ENCODE measurements at regions not wholly inside any gene's neighbourhood (a gene's known extent, or its start where the extent isn't known, plus 50 kb on each side); places are given as distances from the start of the nearest gene placed in this dataset.
"Not testable (repeated sequence)": the region's sequence is repeated elsewhere in the genome, so short reads cannot be mapped to it uniquely, and the experiment has no call there.

- intact Hi-C loops (cut with DNase I), result no loop called here
- H3K9me3 ChIP-seq, result no peaks in the 10 kb centered on the region
- no peaks in the 10 kb centered on the region for H3K4me1 ChIP-seq (ENCODE audit: insufficient read depth)
- WGBS, 3 donors, result 61 to 69% (median 65%) methylated on average over 4 of the region's 4 CpGs
- no peak for DNase-seq
- TF ChIP-seq CTCF (IDR thresholded peaks at IDR 0.05), result no peak
- no peak for TF ChIP-seq EP300 (IDR thresholded peaks at IDR 0.05)
- TF ChIP-seq POLR2A (IDR thresholded peaks at IDR 0.05), result no peak
- H3K27me3 ChIP-seq, result no peaks in the 10 kb centered on the region
- no peak overlapping the region for H3K4me3 ChIP-seq
- no peaks in the 10 kb centered on the region for H3K36me3 ChIP-seq
- no peak overlapping the region for H3K27ac ChIP-seq
Observed at GRCh38 chr10:22103701-22104470, 100.4 kb upstream of the DNAJC1 start.

GRCh38 chr10:22097696-22098095, 94.2 kb upstream of the DNAJC1 start:
- H3K36me3 ChIP-seq, result no peaks in the 10 kb centered on the region
- TF ChIP-seq POLR2A (IDR thresholded peaks at IDR 0.05), result no peak
- no peak for TF ChIP-seq CTCF (IDR thresholded peaks at IDR 0.05)
- TF ChIP-seq EP300 (IDR thresholded peaks at IDR 0.05), result no peak
- H3K4me3 ChIP-seq, result no peak overlapping the region
- H3K27ac ChIP-seq, result no peak overlapping the region
- no peaks in the 10 kb centered on the region for H3K4me1 ChIP-seq (ENCODE audit: insufficient read depth)
- intact Hi-C loops (cut with DNase I), result no loop called here
- 85 to 92% (median 88%) methylated on average over 3 of the region's 3 CpGs for WGBS, 3 donors
- DNase-seq, result no peak
- no peaks in the 10 kb centered on the region for H3K27me3 ChIP-seq
- no peaks in the 10 kb centered on the region for H3K9me3 ChIP-seq

- H3K4me3 ChIP-seq; H3K9me3 ChIP-seq; H3K36me3 ChIP-seq; H3K27me3 ChIP-seq; intact Hi-C loops (cut with DNase I); H3K27ac ChIP-seq; H3K4me1 ChIP-seq (ENCODE audit: insufficient read depth); DNase-seq: not testable (repeated sequence)
- WGBS, 3 donors, result 70 to 84% (median 72%) methylated on average over 1 of the region's 1 CpG
Observed at GRCh38 chr10:22091260-22091659, 87.7 kb upstream of the DNAJC1 start.

GRCh38 chr10:22087402-22087738, 83.8 kb upstream of the DNAJC1 start:
- H3K4me3 ChIP-seq, result no peak overlapping the region
- WGBS, 3 donors, result 75 to 78% (median 76%) methylated on average over 2 of the region's 2 CpGs
- peak overlapping the region in 1 of 2 donors; percentile 25 for H3K27ac ChIP-seq
- DNase-seq, result no peak
- H3K4me1 ChIP-seq (ENCODE audit: insufficient read depth), result no peaks in the 10 kb centered on the region
- no peak for TF ChIP-seq CTCF (IDR thresholded peaks at IDR 0.05)
- no peak for TF ChIP-seq EP300 (IDR thresholded peaks at IDR 0.05)
- TF ChIP-seq POLR2A (IDR thresholded peaks at IDR 0.05), result no peak
- intact Hi-C loops (cut with DNase I), result no loop called here
- H3K36me3 ChIP-seq, result no peaks in the 10 kb centered on the region
- H3K9me3 ChIP-seq, result no peaks in the 10 kb centered on the region
- no peaks in the 10 kb centered on the region for H3K27me3 ChIP-seq

- peak; percentile 77 to 90 (median 82) for DNase-seq
- no peaks in the 10 kb centered on the region for H3K9me3 ChIP-seq
- peak overlapping the region in 1 of 2 donors; percentile 25 for H3K27ac ChIP-seq
- intact Hi-C loops (cut with DNase I), result no loop called here
- no peak overlapping the region for H3K4me3 ChIP-seq
- no peaks in the 10 kb centered on the region for H3K36me3 ChIP-seq
- H3K27me3 ChIP-seq, result no peaks in the 10 kb centered on the region
- TF ChIP-seq EP300 (IDR thresholded peaks at IDR 0.05) (no peak), CTCF (IDR thresholded peaks at IDR 0.05) (no peak), POLR2A (IDR thresholded peaks at IDR 0.05) (no peak)
- WGBS, 3 donors, result 20 to 22% (median 20%) methylated on average over 5 of the region's 5 CpGs
- no peaks in the 10 kb centered on the region for H3K4me1 ChIP-seq (ENCODE audit: insufficient read depth)
Observed at GRCh38 chr10:22086730-22087401, 83.3 kb upstream of the DNAJC1 start.

- DNase-seq; H3K27ac ChIP-seq; H3K27me3 ChIP-seq; H3K4me3 ChIP-seq; H3K36me3 ChIP-seq; H3K4me1 ChIP-seq (ENCODE audit: insufficient read depth); H3K9me3 ChIP-seq; intact Hi-C loops (cut with DNase I): not testable (repeated sequence)
- 44 to 52% (median 49%) methylated on average over 5 of the region's 5 CpGs for WGBS, 3 donors
Observed at GRCh38 chr10:22079921-22080320, 76.4 kb upstream of the DNAJC1 start.

Data from ovary (tissue), 7 donors.